IMR-90 (cell line): ENCODE measurements at regions not wholly inside any gene's neighbourhood (a gene's known extent, or its start where the extent isn't known, plus 50 kb on each side); places are given as distances from the start of the nearest gene placed in this dataset.

ENCODE experiments used
- ATAC-seq: fragments of 200-7000 bp; cut with Tn5 transposase; 2 replicates; pipeline ENCODE4 v1.9.1; 2020; ENCODE audit warnings: low read depth, mild to moderate bottlenecking, moderate library complexity
- BruUV-seq: library from RNA; stranded (reverse); fragments of 400-500 nt; replicated peaks from 2 replicates; lab custom pipeline; 2021; lab: Mats Ljungman, UMichigan
- CTCF ChIA-PET: fragments of 300-600 bp; formaldehyde crosslinking; extraction: SDS; loops from one replicate; lab custom pipeline; 2021; ENCODE audit warnings: antibody characterized with exemption; lab: Yijun Ruan, JAX
- POLR2A ChIA-PET: fragments of 300-600 bp; sonication (Branson Sonifier 250); formaldehyde crosslinking; loops from one replicate; lab custom pipeline; 2022; ENCODE audit warnings: antibody characterized with exemption; ENCODE audit not compliant: unreplicated experiment; lab: Charles Lee
- DNase-seq: peaks from one replicate; pipeline ENCODE4 v3.0.0; 2013
- H2AFZ ChIP-seq: replicated peaks from 2 replicates; pipeline ENCODE3; 2013; ENCODE audit warnings: low read length, mild to moderate bottlenecking; ENCODE audit not compliant: poor library complexity
- H2AK5ac ChIP-seq: 2 replicates; pipeline ENCODE4 v1.6.1; 2013; ENCODE audit warnings: low read depth, low read length, inconsistent platforms
- H2AK9ac ChIP-seq: replicated peaks from 2 replicates; pipeline ENCODE3; 2013; ENCODE audit warnings: mild to moderate bottlenecking, low read depth, low read length, moderate library complexity; ENCODE audit not compliant: poor library complexity
- H2BK120ac ChIP-seq: 2 replicates; pipeline ENCODE4 v1.6.1; 2013; ENCODE audit warnings: low read depth, low read length, inconsistent platforms
- H2BK15ac ChIP-seq: 3 replicates; pipeline ENCODE4 v1.6.1; 2013; ENCODE audit warnings: low read depth, low read length, inconsistent platforms
- H2BK20ac ChIP-seq: 2 replicates; pipeline ENCODE4 v1.6.1; 2013; ENCODE audit warnings: low read depth, mild to moderate bottlenecking, inconsistent platforms, low read length, moderate library complexity
- H2BK5ac ChIP-seq: 2 replicates; pipeline ENCODE4 v1.6.1; 2013; ENCODE audit warnings: mild to moderate bottlenecking, low read depth, low read length, inconsistent platforms; ENCODE audit not compliant: poor library complexity, severe bottlenecking
- H3K14ac ChIP-seq: replicated peaks from 2 replicates; pipeline ENCODE4 v1.6.1; 2013; ENCODE audit warnings: low read depth, low read length, inconsistent platforms
- H3K18ac ChIP-seq: 2 replicates; pipeline ENCODE4 v1.6.1; 2013; ENCODE audit warnings: low read depth, low read length, control low read depth
- H3K23ac ChIP-seq: 2 replicates; pipeline ENCODE4 v1.6.1; 2013; ENCODE audit warnings: low read depth, low read length, inconsistent platforms
- H3K27ac ChIP-seq: 2 replicates; pipeline ENCODE4 v1.5.1; 2013; ENCODE audit warnings: mild to moderate bottlenecking, control low read depth, low read length; ENCODE audit not compliant: insufficient read depth
- H3K27me3 ChIP-seq: 2 replicates; pipeline ENCODE4 v1.6.1; 2013; ENCODE audit warnings: low read length; ENCODE audit not compliant: control insufficient read depth, insufficient read depth
- H3K36me3 ChIP-seq: 2 replicates; pipeline ENCODE4 v1.6.1; 2013; ENCODE audit warnings: low read length, mixed read lengths; ENCODE audit not compliant: control insufficient read depth, insufficient read depth
- H3K4ac ChIP-seq: 2 replicates; pipeline ENCODE4 v1.6.1; 2013; ENCODE audit warnings: low read depth, low read length, inconsistent platforms
- H3K4me1 ChIP-seq: 2 replicates; pipeline ENCODE4 v1.6.1; 2013; ENCODE audit warnings: low read length, mixed read lengths; ENCODE audit not compliant: control insufficient read depth, insufficient read depth
- H3K4me2 ChIP-seq: 2 replicates; pipeline ENCODE4 v1.6.1; 2013; ENCODE audit warnings: low read depth, mild to moderate bottlenecking, control low read depth, low read length, moderate library complexity
- H3K4me3 ChIP-seq: 2 replicates; pipeline ENCODE4 v1.5.1; 2013; ENCODE audit warnings: low read depth, mild to moderate bottlenecking, control low read depth, low read length, moderate library complexity; ENCODE audit not compliant: insufficient read depth
- H3K56ac ChIP-seq: 2 replicates; pipeline ENCODE4 v1.6.1; 2013; ENCODE audit warnings: low read length, inconsistent platforms; ENCODE audit not compliant: insufficient read depth; ENCODE audit errors: extremely low read depth
- H3K79me1 ChIP-seq, 2 experiments: 2 replicates each; pipeline ENCODE4 v1.6.1; 2013; ENCODE audit warnings: low read length in 2 of 2, inconsistent platforms in 1 of 2, low read depth in 1 of 2
- H3K9ac ChIP-seq: 2 replicates; pipeline ENCODE4 v1.6.1; 2013; ENCODE audit warnings: low read depth, low read length, control low read depth
- H3K9me1 ChIP-seq: 2 replicates; pipeline ENCODE4 v1.6.1; 2013; ENCODE audit warnings: low read length, inconsistent platforms; ENCODE audit not compliant: insufficient read depth
- H3K9me3 ChIP-seq: 2 replicates; pipeline ENCODE4 v1.6.1; 2013; ENCODE audit warnings: low read length; ENCODE audit not compliant: control insufficient read depth, insufficient read depth
- H4K20me1 ChIP-seq: 2 replicates; pipeline ENCODE4 v1.6.1; 2013; ENCODE audit warnings: low read length, inconsistent platforms; ENCODE audit not compliant: insufficient read depth
- H4K5ac ChIP-seq: 2 replicates; pipeline ENCODE4 v1.6.1; 2013; ENCODE audit warnings: mild to moderate bottlenecking, low read depth, low read length, control low read depth
- H4K8ac ChIP-seq, 2 experiments: 2 replicates each; pipeline ENCODE4 v1.6.1; 2013; ENCODE audit warnings: low read depth in 2 of 2, low read length in 2 of 2, control low read depth in 1 of 2, inconsistent platforms in 1 of 2
- H4K91ac ChIP-seq: 2 replicates; pipeline ENCODE4 v1.6.1; 2013; ENCODE audit warnings: low read depth, low read length, inconsistent platforms; ENCODE audit not compliant: insufficient read depth
- BHLHE40 ChIP-seq: fragments of 150-350 bp; IDR thresholded peaks from 2 replicates; pipeline ENCODE4 v1.6.1; 2016; ENCODE audit warnings: mild to moderate bottlenecking, low read depth, low read length
- CEBPB ChIP-seq: IDR thresholded peaks from 2 replicates; pipeline ENCODE4 v1.6.1; 2012; ENCODE audit warnings: low read depth, low read length, improper control_type of control experiment
- CTCF ChIP-seq: conservative IDR thresholded peaks from 2 replicates; pipeline ENCODE4 v1.5.1; 2012; ENCODE audit warnings: mild to moderate bottlenecking, low read depth, low read length, improper control_type of control experiment
- FOS ChIP-seq: fragments of 150-350 bp; IDR thresholded peaks from 2 replicates; pipeline ENCODE4 v1.6.1; 2016; ENCODE audit warnings: low read depth, low read length
- POLR2A ChIP-seq: IDR thresholded peaks from 2 replicates; pipeline ENCODE4 v1.6.1; 2012; ENCODE audit warnings: mild to moderate bottlenecking, low read depth, low read length
- RAD21 ChIP-seq: IDR thresholded peaks from 2 replicates; pipeline ENCODE4 v1.6.1; 2012; ENCODE audit warnings: low read length, improper control_type of control experiment
- RFX5 ChIP-seq: IDR thresholded peaks from 2 replicates; pipeline ENCODE4 v1.8.0; 2012; ENCODE audit warnings: low read depth, mild to moderate bottlenecking, low read length, moderate library complexity
- USF2 ChIP-seq: fragments of 150-350 bp; IDR thresholded peaks from 2 replicates; pipeline ENCODE4 v1.6.1; 2017; ENCODE audit warnings: mild to moderate bottlenecking, antibody characterized with exemption, low read length, low read depth
- WGBS, 2 experiments: methylation state at CpG; one replicate each; pipeline versions ENCODE4 v1.1.5 to v1.1.7; 2013; ENCODE audit warnings: missing lambda C conversion rate in 2 of 2; ENCODE audit not compliant: insufficient read length in 1 of 2; ENCODE audit errors: extremely low coverage in 2 of 2; 5-methylcytosine and 5-hydroxymethylcytosine counted together
- dilution Hi-C: fragments of 300-500 bp; cut with HindIII; formaldehyde crosslinking; loops from one replicate; pipeline ENCODE4 v1.14.3; 2018; ENCODE audit warnings: low sequenced_read_pairs; ENCODE audit not compliant: unreplicated experiment
- in situ Hi-C: fragments of 300-500 bp; cut with MboI; formaldehyde crosslinking; loops from 3 replicates; pipeline ENCODE4 v1.14.3; 2019; ENCODE audit warnings: low sequenced_read_pairs, inconsistent platforms, mixed read lengths
- intact Hi-C: fragments of 100-400 bp; cut with micrococcal nuclease; formaldehyde crosslinking; loops from 2 replicates; pipeline ENCODE4 v1.10.0; 2022

- Histone ChIP-seq H3K14ac (no peak overlapping the region), H2BK15ac (no peak overlapping the region), H2AK5ac (no peak overlapping the region), H3K4me2 (no peak overlapping the region), H4K8ac (no peak overlapping the region), H3K23ac (no peak overlapping the region), H3K27me3 (no peaks in the 10 kb centered on the region), H2BK20ac (no peak overlapping the region), H3K9me1 (no peaks in the 10 kb centered on the region), H2BK5ac (no peak overlapping the region), H3K4ac (no peak overlapping the region), H3K4me1 (no peaks in the 10 kb centered on the region), H4K91ac (no peak overlapping the region), H3K56ac (no peak overlapping the region), H2AFZ (no peak overlapping the region), H4K20me1 (no peaks in the 10 kb centered on the region), H2BK120ac (no peak overlapping the region), H2AK9ac (no peak overlapping the region), H3K79me1 (no peaks in the 10 kb centered on the region), H3K9ac (no peak overlapping the region), H3K4me3 (no peak overlapping the region), H3K9me3 (no peaks in the 10 kb centered on the region), H4K5ac (no peak overlapping the region), H3K27ac (no peak overlapping the region), H3K18ac (no peak overlapping the region), H3K36me3 (no peaks in the 10 kb centered on the region)
- intact Hi-C loops (no loop called here), in situ Hi-C loops (no loop called here), dilution Hi-C loops (no loop called here)
- TF ChIP-seq USF2 = no peak
- no peak for TF ChIP-seq FOS
- no peak for TF ChIP-seq POLR2A
- no peak for TF ChIP-seq BHLHE40
- no peak for TF ChIP-seq CTCF
- no peak for TF ChIP-seq RFX5
- TF ChIP-seq RAD21 = no peak
- TF ChIP-seq CEBPB = no peak
- ChIA-PET POLR2A (no interaction called here), CTCF (interaction anchor here (0.5 kb wide), 1 partner anchor 155 kb away, joined by 3 read pairs; no protein-coding TSS in a partner anchor)
- no CpG with 5 or more reads among the region's 7 CpGs for WGBS, 2 experiments
- no TSS peak for BruUV-seq
- DNase-seq (no peak), ATAC-seq (no peak)
Observed at GRCh38 chr5:147972076-147972840, 65.9 kb upstream of the C5orf46 start.
